ENCODE measurements at regions not wholly inside any gene's neighbourhood (a gene's known extent, or its start where the extent isn't known, plus 50 kb on each side); places are given as distances from the start of the nearest gene placed in this dataset.

- no peak overlapping the region for H4K91ac ChIP-seq (ENCODE audit: insufficient read depth, low read depth, low read length)
- H2AFZ ChIP-seq (replicated peaks; ENCODE audit: low read length, poor library complexity) = no peak overlapping the region
- H4K5ac ChIP-seq (ENCODE audit: low read depth, low read length) = no peak overlapping the region
- H2BK5ac ChIP-seq (ENCODE audit: low read depth, low read length, poor library complexity, severe bottlenecking) = no peak overlapping the region
- no peak overlapping the region for H2BK120ac ChIP-seq (ENCODE audit: low read depth, low read length)
- ChIA-PET POLR2A (ENCODE audit: unreplicated experiment) (no interaction called here), CTCF (no interaction called here)
- TF ChIP-seq RCOR1 (IDR thresholded peaks at IDR 0.05; ENCODE audit: insufficient replicate concordance, low read length) = no peak
- no peak for TF ChIP-seq NFE2L2 (IDR thresholded peaks at IDR 0.05; ENCODE audit: low read depth, low read length)
- TF ChIP-seq POLR2A (IDR thresholded peaks at IDR 0.05; ENCODE audit: low read depth, low read length) = no peak
- no peak for TF ChIP-seq ELK1 (IDR thresholded peaks at IDR 0.05; ENCODE audit: borderline replicate concordance, low read depth, low read length)
- no peak for TF ChIP-seq MAZ (IDR thresholded peaks at IDR 0.05; ENCODE audit: borderline replicate concordance, low read depth, low read length)
- no peak for TF ChIP-seq CEBPB (IDR thresholded peaks at IDR 0.05; ENCODE audit: low read depth, low read length)
- TF ChIP-seq FOS (IDR thresholded peaks at IDR 0.05; ENCODE audit: low read depth, low read length) = no peak
- no peak for TF ChIP-seq SMC3 (IDR thresholded peaks at IDR 0.05; ENCODE audit: low read depth, low read length)
- no peaks in the 10 kb centered on the region for H3K9me1 ChIP-seq (ENCODE audit: insufficient read depth, low read length)
- no peak overlapping the region for H3K4me3 ChIP-seq (ENCODE audit: insufficient read depth, low read depth, low read length)
- 42% methylated on average over 10 of the region's 12 CpGs; no CpG with 5 or more reads in 1 of the 2 experiments for WGBS, 2 experiments (ENCODE audit: extremely low coverage in 2 of 2, insufficient read length in 1 of 2)
- H3K9ac ChIP-seq (ENCODE audit: low read depth, low read length) = no peak overlapping the region
- ATAC-seq (ENCODE audit: low read depth) = no peak
- H2BK15ac ChIP-seq (ENCODE audit: low read depth, low read length) = no peak overlapping the region
- no peaks in the 10 kb centered on the region for H3K4me1 ChIP-seq (ENCODE audit: control insufficient read depth, insufficient read depth, low read length)
- H3K36me3 ChIP-seq (ENCODE audit: control insufficient read depth, insufficient read depth, low read length) = no peaks in the 10 kb centered on the region
- H3K23ac ChIP-seq (ENCODE audit: low read depth, low read length) = no peak overlapping the region
- H3K14ac ChIP-seq (replicated peaks; ENCODE audit: low read depth, low read length) = no peak overlapping the region
- no peaks in the 10 kb centered on the region for H3K79me1 ChIP-seq (ENCODE audit: low read depth in 1 of 2, low read length in 2 of 2)
- H3K18ac ChIP-seq (ENCODE audit: low read depth, low read length) = no peak overlapping the region
- H3K27me3 ChIP-seq (ENCODE audit: control insufficient read depth, insufficient read depth, low read length) = no peaks in the 10 kb centered on the region
- H3K9me3 ChIP-seq (ENCODE audit: control insufficient read depth, insufficient read depth, low read length) = peaks cover 61% of the 10 kb centered on the region
- H2AK5ac ChIP-seq (ENCODE audit: low read depth, low read length) = no peak overlapping the region
- H3K27ac ChIP-seq (ENCODE audit: insufficient read depth, low read length) = no peak overlapping the region
- DNase-seq = no peak
- H2AK9ac ChIP-seq (replicated peaks; ENCODE audit: low read depth, low read length, poor library complexity) = no peak overlapping the region
- no peak overlapping the region for H2BK20ac ChIP-seq (ENCODE audit: low read depth, low read length)
- H3K56ac ChIP-seq (ENCODE audit: extremely low read depth, insufficient read depth, low read length) = no peak overlapping the region
- no peak overlapping the region for H3K4me2 ChIP-seq (ENCODE audit: low read depth, low read length)
- dilution Hi-C loops (cut with HindIII; ENCODE audit: low sequenced_read_pairs, unreplicated experiment) = no loop called here
- no peak overlapping the region for H3K4ac ChIP-seq (ENCODE audit: low read depth, low read length)
- BruUV-seq (replicated peaks) = no TSS peak
- in situ Hi-C loops (cut with MboI; ENCODE audit: low sequenced_read_pairs) = no loop called here
- H4K20me1 ChIP-seq (ENCODE audit: insufficient read depth, low read length) = no peaks in the 10 kb centered on the region
- no peak overlapping the region for H4K8ac ChIP-seq (ENCODE audit: low read depth in 2 of 2, low read length in 2 of 2)
- intact Hi-C loops (cut with micrococcal nuclease) = no loop called here
These were observed 160.8 kb upstream of the C1orf174 start for GRCh38 chr1:4060850-4061249.
